ENCODE measurements at regions not wholly inside any gene's neighbourhood (a gene's known extent, or its start where the extent isn't known, plus 50 kb on each side); places are given as distances from the start of the nearest gene placed in this dataset.

DNA sequence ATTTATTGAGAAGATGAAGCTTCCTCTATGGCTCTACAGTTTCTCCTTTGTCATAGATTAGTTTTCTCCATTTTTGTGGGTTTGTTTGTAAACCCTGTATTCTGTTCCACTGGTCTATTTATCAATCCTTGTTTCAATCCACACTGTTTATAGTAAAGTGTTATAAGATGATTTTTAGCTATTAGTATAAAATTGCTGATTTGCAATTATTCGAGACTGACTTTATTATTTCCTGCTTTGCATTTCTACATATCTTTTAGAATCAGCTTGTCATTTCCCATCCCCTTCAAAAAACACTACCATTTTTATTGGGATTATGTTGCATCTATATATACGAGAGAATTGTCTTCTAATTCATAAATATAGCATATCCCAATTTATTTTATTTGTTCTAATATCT lies 325.9 kb upstream of the EPHA7 start:
- Histone ChIP-seq H3K4me1 (ENCODE audit: control insufficient read depth, extremely low read depth, insufficient read depth, low read length) (no peaks in the 10 kb centered on the region), H3K4me3 (ENCODE audit: control insufficient read depth in 2 of 3, extremely low read depth in 1 of 3, insufficient read depth in 2 of 3, low read depth in 1 of 3, low read length in 3 of 3) (no peak overlapping the region), H3K9me3 (ENCODE audit: control insufficient read depth, low read depth, low read length) (no peaks in the 10 kb centered on the region), H3K27me3 (ENCODE audit: control insufficient read depth, extremely low read depth, insufficient read depth, low read length) (no peaks in the 10 kb centered on the region), H2AFZ (ENCODE audit: control insufficient read depth, low read length) (no peak overlapping the region), H3K4me2 (ENCODE audit: control insufficient read depth, extremely low read depth, insufficient read depth, low read depth, low read length) (no peak overlapping the region), H3K9me1 (ENCODE audit: control insufficient read depth, extremely low read depth, insufficient read depth, low read length) (no peaks in the 10 kb centered on the region), H3K9ac (ENCODE audit: control insufficient read depth, extremely low read depth, insufficient read depth, low read length) (no peak overlapping the region), H3K79me2 (ENCODE audit: control insufficient read depth, insufficient read depth, low read length) (no peaks in the 10 kb centered on the region), H4K20me1 (ENCODE audit: control insufficient read depth, extremely low read depth, insufficient read depth, low read length) (no peaks in the 10 kb centered on the region), H3K27ac (ENCODE audit: control insufficient read depth, insufficient read depth, low read length) (no peak overlapping the region), H3K36me3 (ENCODE audit: control insufficient read depth in 2 of 2, extremely low read depth in 1 of 2, insufficient read depth in 2 of 2, low read length in 2 of 2) (no peaks in the 10 kb centered on the region)
- DNase-seq (ENCODE audit: low read depth, low spot score) (no peak), FAIRE-seq (no peak)
- no peak for TF ChIP-seq EZH2 (IDR thresholded peaks at IDR 0.05; ENCODE audit: low read length)
- dilution Hi-C loops (cut with MboI; ENCODE audit: extremely low pct_ligation_motif_present, low sequenced_read_pairs): no loop called here

DNA sequence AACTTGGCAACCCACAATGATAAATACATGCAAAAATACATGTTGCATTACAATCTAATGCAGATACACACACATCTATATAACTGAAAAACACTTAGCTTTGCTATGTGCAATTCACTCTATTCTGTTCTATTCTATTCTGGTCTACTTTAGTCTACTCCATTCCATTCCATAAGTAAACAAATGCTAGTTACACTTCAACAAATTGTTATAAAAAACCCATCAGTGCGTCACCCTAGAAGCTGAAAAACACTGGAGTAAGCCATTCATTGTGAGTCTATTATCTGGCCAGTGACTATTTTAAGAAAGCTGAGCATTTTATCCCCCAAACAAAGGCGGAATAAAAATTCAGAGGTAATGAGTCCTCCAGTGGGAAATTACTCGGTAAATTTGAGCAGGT lies 315.7 kb upstream of the EPHA7 start:
- no peak for DNase-seq (ENCODE audit: low read depth, low spot score)
- Histone ChIP-seq H3K9me3 (ENCODE audit: control insufficient read depth, low read depth, low read length) (no peaks in the 10 kb centered on the region), H3K4me2 (ENCODE audit: control insufficient read depth, extremely low read depth, insufficient read depth, low read depth, low read length) (no peak overlapping the region), H3K27ac (ENCODE audit: control insufficient read depth, insufficient read depth, low read length) (no peak overlapping the region), H4K20me1 (ENCODE audit: control insufficient read depth, extremely low read depth, insufficient read depth, low read length) (no peaks in the 10 kb centered on the region), H3K9ac (ENCODE audit: control insufficient read depth, extremely low read depth, insufficient read depth, low read length) (no peak overlapping the region), H3K79me2 (ENCODE audit: control insufficient read depth, insufficient read depth, low read length) (no peaks in the 10 kb centered on the region), H3K4me3 (ENCODE audit: control insufficient read depth in 2 of 3, extremely low read depth in 1 of 3, insufficient read depth in 2 of 3, low read depth in 1 of 3, low read length in 3 of 3) (no peak overlapping the region), H3K36me3 (ENCODE audit: control insufficient read depth in 2 of 2, extremely low read depth in 1 of 2, insufficient read depth in 2 of 2, low read length in 2 of 2) (no peaks in the 10 kb centered on the region), H2AFZ (ENCODE audit: control insufficient read depth, low read length) (no peak overlapping the region), H3K27me3 (ENCODE audit: control insufficient read depth, extremely low read depth, insufficient read depth, low read length) (no peaks in the 10 kb centered on the region), H3K4me1 (ENCODE audit: control insufficient read depth, extremely low read depth, insufficient read depth, low read length) (no peaks in the 10 kb centered on the region), H3K9me1 (ENCODE audit: control insufficient read depth, extremely low read depth, insufficient read depth, low read length) (no peaks in the 10 kb centered on the region)
- no peak for FAIRE-seq
- dilution Hi-C loops (cut with MboI; ENCODE audit: extremely low pct_ligation_motif_present, low sequenced_read_pairs): no loop called here
- no peak for TF ChIP-seq EZH2 (IDR thresholded peaks at IDR 0.05; ENCODE audit: low read length)
- TF ChIP-seq, protein P1, sequence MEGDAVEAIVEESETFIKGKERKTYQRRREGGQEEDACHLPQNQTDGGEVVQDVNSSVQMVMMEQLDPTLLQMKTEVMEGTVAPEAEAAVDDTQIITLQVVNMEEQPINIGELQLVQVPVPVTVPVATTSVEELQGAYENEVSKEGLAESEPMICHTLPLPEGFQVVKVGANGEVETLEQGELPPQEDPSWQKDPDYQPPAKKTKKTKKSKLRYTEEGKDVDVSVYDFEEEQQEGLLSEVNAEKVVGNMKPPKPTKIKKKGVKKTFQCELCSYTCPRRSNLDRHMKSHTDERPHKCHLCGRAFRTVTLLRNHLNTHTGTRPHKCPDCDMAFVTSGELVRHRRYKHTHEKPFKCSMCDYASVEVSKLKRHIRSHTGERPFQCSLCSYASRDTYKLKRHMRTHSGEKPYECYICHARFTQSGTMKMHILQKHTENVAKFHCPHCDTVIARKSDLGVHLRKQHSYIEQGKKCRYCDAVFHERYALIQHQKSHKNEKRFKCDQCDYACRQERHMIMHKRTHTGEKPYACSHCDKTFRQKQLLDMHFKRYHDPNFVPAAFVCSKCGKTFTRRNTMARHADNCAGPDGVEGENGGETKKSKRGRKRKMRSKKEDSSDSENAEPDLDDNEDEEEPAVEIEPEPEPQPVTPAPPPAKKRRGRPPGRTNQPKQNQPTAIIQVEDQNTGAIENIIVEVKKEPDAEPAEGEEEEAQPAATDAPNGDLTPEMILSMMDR (optimal IDR thresholded peaks at IDR 0.05 in 1 of 3, IDR thresholded peaks at IDR 0.05 in 1 of 3, conservative IDR thresholded peaks at IDR 0.05 in 1 of 3; ENCODE audit: extremely low read depth in 1 of 3, insufficient read depth in 2 of 3, low read length in 3 of 3): no peak

DNA sequence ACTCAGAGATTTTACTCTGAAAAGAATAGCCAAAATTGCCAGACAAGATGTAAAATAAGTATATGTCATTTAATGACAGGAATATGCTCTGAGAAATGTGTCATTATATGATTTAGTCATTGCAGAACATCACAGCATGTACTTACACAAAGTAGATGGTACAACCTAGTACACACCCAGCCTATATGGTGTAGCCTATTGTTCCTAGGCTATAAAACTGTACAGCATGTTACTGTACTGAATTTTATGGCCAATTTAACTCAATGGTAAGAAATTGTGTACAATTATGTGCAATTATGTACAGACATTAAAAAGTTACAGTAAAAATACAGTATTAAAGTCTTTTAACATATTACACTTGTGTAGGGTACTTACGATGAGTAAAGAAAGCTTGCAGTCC lies 311.9 kb upstream of the EPHA7 start:
- no peaks in the 10 kb centered on the region for H3K4me1 ChIP-seq (ENCODE audit: control insufficient read depth, extremely low read depth, insufficient read depth, low read length)
- H3K27ac ChIP-seq (ENCODE audit: control insufficient read depth, insufficient read depth, low read length): no peak overlapping the region
- H3K79me2 ChIP-seq (ENCODE audit: control insufficient read depth, insufficient read depth, low read length): no peaks in the 10 kb centered on the region
- no peak overlapping the region for H2AFZ ChIP-seq (ENCODE audit: control insufficient read depth, low read length)
- TF ChIP-seq EZH2 (IDR thresholded peaks at IDR 0.05; ENCODE audit: low read length): no peak
- TF ChIP-seq, protein P1 (optimal IDR thresholded peaks at IDR 0.05 in 1 of 3, IDR thresholded peaks at IDR 0.05 in 1 of 3, conservative IDR thresholded peaks at IDR 0.05 in 1 of 3; ENCODE audit: extremely low read depth in 1 of 3, insufficient read depth in 2 of 3, low read length in 3 of 3): no peak
- no peak for FAIRE-seq
- no peak for DNase-seq (ENCODE audit: low read depth, low spot score)
- no peaks in the 10 kb centered on the region for H3K9me1 ChIP-seq (ENCODE audit: control insufficient read depth, extremely low read depth, insufficient read depth, low read length)
- no peak overlapping the region for H3K4me2 ChIP-seq (ENCODE audit: control insufficient read depth, extremely low read depth, insufficient read depth, low read depth, low read length)
- H4K20me1 ChIP-seq (ENCODE audit: control insufficient read depth, extremely low read depth, insufficient read depth, low read length): no peaks in the 10 kb centered on the region
- H3K4me3 ChIP-seq (ENCODE audit: control insufficient read depth in 2 of 3, extremely low read depth in 1 of 3, insufficient read depth in 2 of 3, low read depth in 1 of 3, low read length in 3 of 3): no peak overlapping the region
- no peaks in the 10 kb centered on the region for H3K9me3 ChIP-seq (ENCODE audit: control insufficient read depth, low read depth, low read length)
- no peak overlapping the region for H3K9ac ChIP-seq (ENCODE audit: control insufficient read depth, extremely low read depth, insufficient read depth, low read length)
- dilution Hi-C loops (cut with MboI; ENCODE audit: extremely low pct_ligation_motif_present, low sequenced_read_pairs): no loop called here
- H3K36me3 ChIP-seq (ENCODE audit: control insufficient read depth in 2 of 2, extremely low read depth in 1 of 2, insufficient read depth in 2 of 2, low read length in 2 of 2): no peaks in the 10 kb centered on the region
- no peaks in the 10 kb centered on the region for H3K27me3 ChIP-seq (ENCODE audit: control insufficient read depth, extremely low read depth, insufficient read depth, low read length)
